ENCODE measurements at regions not wholly inside any gene's neighbourhood (a gene's known extent, or its start where the extent isn't known, plus 50 kb on each side); places are given as distances from the start of the nearest gene placed in this dataset.

DNA sequence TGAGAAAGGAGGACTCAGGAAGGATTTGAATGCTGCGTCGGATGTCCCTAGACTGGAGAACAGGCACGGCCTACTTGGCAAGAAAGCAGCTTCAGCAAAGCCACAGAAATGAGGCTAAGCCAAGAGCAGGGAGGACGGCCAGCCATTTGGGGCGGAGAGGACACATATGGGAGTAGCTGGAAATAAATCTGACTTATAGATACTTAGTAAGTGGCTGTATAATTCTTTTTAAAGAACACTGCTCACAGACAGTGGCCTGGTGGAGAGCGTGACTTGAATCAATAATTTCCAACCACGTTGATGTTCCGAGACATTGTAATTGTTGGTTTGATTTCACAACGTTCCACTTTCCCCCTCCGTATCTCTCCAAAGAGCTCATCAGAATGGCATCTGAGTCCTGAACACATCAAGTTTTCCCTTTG, 67.7 kb upstream of the JCAD start:
- TF ChIP-seq, protein P1, sequence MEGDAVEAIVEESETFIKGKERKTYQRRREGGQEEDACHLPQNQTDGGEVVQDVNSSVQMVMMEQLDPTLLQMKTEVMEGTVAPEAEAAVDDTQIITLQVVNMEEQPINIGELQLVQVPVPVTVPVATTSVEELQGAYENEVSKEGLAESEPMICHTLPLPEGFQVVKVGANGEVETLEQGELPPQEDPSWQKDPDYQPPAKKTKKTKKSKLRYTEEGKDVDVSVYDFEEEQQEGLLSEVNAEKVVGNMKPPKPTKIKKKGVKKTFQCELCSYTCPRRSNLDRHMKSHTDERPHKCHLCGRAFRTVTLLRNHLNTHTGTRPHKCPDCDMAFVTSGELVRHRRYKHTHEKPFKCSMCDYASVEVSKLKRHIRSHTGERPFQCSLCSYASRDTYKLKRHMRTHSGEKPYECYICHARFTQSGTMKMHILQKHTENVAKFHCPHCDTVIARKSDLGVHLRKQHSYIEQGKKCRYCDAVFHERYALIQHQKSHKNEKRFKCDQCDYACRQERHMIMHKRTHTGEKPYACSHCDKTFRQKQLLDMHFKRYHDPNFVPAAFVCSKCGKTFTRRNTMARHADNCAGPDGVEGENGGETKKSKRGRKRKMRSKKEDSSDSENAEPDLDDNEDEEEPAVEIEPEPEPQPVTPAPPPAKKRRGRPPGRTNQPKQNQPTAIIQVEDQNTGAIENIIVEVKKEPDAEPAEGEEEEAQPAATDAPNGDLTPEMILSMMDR (conservative IDR thresholded peaks at IDR 0.05 in 1 of 2, IDR thresholded peaks at IDR 0.05 in 1 of 2; ENCODE audit: extremely low read depth in 1 of 2, insufficient read depth in 1 of 2, low read depth in 1 of 2, low read length in 2 of 2), result no peak
- no peak for TF ChIP-seq EZH2 (IDR thresholded peaks at IDR 0.05; ENCODE audit: borderline replicate concordance, low read length)

All from mammary epithelial cell (primary cell).